ENCODE measurements at regions not wholly inside any gene's neighbourhood (a gene's known extent, or its start where the extent isn't known, plus 50 kb on each side); places are given as distances from the start of the nearest gene placed in this dataset.

- no peak for DNase-seq
Measured at GRCh38 chr1:117678246-117678977, 72.6 kb downstream of the TENT5C start.

GRCh38 chr1:117679299-117679698 lies 73.5 kb downstream of the TENT5C start:
- DNase-seq = no peak

- DNase-seq = no peak
Measured at GRCh38 chr1:117679868-117680267, 74.0 kb downstream of the TENT5C start.

GRCh38 chr1:117680316-117681002 lies 74.6 kb downstream of the TENT5C start:
- DNase-seq = no peak

GRCh38 chr1:117681093-117681900 lies 75.4 kb downstream of the TENT5C start:
- DNase-seq = no peak

- DNase-seq = no peak
Measured at GRCh38 chr1:117681901-117682250, 76.0 kb downstream of the TENT5C start.

GRCh38 chr1:117682372-117682771 lies 76.5 kb downstream of the TENT5C start:
- DNase-seq = no peak

- no peak for DNase-seq
Measured at GRCh38 chr1:117683571-117684285, 77.9 kb downstream of the TENT5C start.

- DNase-seq = no peak
Measured at GRCh38 chr1:117685936-117686806, 80.3 kb downstream of the TENT5C start.

GRCh38 chr1:117686907-117687306 lies 81.1 kb downstream of the TENT5C start:
- no peak for DNase-seq

GRCh38 chr1:117689997-117690625 lies 84.3 kb downstream of the TENT5C start:
- no peak for DNase-seq

GRCh38 chr1:117691942-117692341 lies 86.1 kb downstream of the TENT5C start:
- no peak for DNase-seq

- no peak for DNase-seq
Measured at GRCh38 chr1:117694543-117694942, 88.7 kb downstream of the TENT5C start.

GRCh38 chr1:117695796-117696490 lies 90.1 kb downstream of the TENT5C start:
- DNase-seq = no peak

- DNase-seq = no peak
Measured at GRCh38 chr1:117696561-117696960, 90.7 kb downstream of the TENT5C start.

GRCh38 chr1:117697220-117697781 lies 91.5 kb downstream of the TENT5C start:
- DNase-seq = no peak

- no peak for DNase-seq
Measured at GRCh38 chr1:117698398-117699160, 92.7 kb downstream of the TENT5C start.

- no peak for DNase-seq
Measured at GRCh38 chr1:117699953-117700352, 94.1 kb downstream of the TENT5C start.

- no peak for DNase-seq
Measured at GRCh38 chr1:117702654-117703053, 96.8 kb downstream of the TENT5C start.

GRCh38 chr1:117707371-117707770 lies 101.5 kb downstream of the TENT5C start:
- no peak for DNase-seq
